HepG2 (cell line): ENCODE measurements at regions not wholly inside any gene's neighbourhood (a gene's known extent, or its start where the extent isn't known, plus 50 kb on each side); places are given as distances from the start of the nearest gene placed in this dataset.
"Not testable (repeated sequence)": the region's sequence is repeated elsewhere in the genome, so short reads cannot be mapped to it uniquely, and the experiment has no call there.

Source experiments
- ATF2 ChIP-seq: sonication (generic); formaldehyde crosslinking; IDR thresholded peaks from 2 replicates; pipeline ENCODE4 v1.4.0; 2020; ENCODE audit warnings: missing genetic modification reagents
- CTCF ChIP-seq: sonication (generic); formaldehyde crosslinking; IDR thresholded peaks from 2 replicates; pipeline ENCODE4 v1.5.0; 2020; ENCODE audit warnings: mild to moderate bottlenecking, missing genetic modification reagents, moderate library complexity
- KAT2B ChIP-seq: fragments of 150-350 bp; IDR thresholded peaks from 2 replicates; pipeline ENCODE4 v1.6.1; 2014; ENCODE audit warnings: low read depth, low read length, borderline replicate concordance
- KDM5A ChIP-seq: fragments of 200-600 bp; sonication (generic); IDR thresholded peaks from 2 replicates; pipeline ENCODE4 v1.7.0; 2018; ENCODE audit warnings: antibody characterized with exemption, mild to moderate bottlenecking, low read length, borderline replicate concordance
- POLR2AphosphoS5 ChIP-seq: IDR thresholded peaks from 2 replicates; pipeline ENCODE4 v1.6.1; 2012; ENCODE audit warnings: low read depth, low read length
- TAF1 ChIP-seq: sonication (generic); formaldehyde crosslinking; IDR thresholded peaks from 2 replicates; pipeline ENCODE4 v1.4.0; 2020; ENCODE audit warnings: missing genetic modification reagents
- TCF12 ChIP-seq, 2 experiments: fragments of 450-650 bp in 1 of 2; sonication (generic) in 1 of 2; formaldehyde crosslinking in 1 of 2; IDR thresholded peaks; 2 replicates each; pipeline versions ENCODE4 v1.6.1 to v1.8.0; 2017 to 2022; ENCODE audit warnings: antibody characterized with exemption in 1 of 2, mild to moderate bottlenecking in 1 of 2, missing genetic modification reagents in 1 of 2, moderate library complexity in 1 of 2
- ZFP36 ChIP-seq: fragments of 150-350 bp; IDR thresholded peaks from 2 replicates; pipeline ENCODE4 v1.6.1; 2018; ENCODE audit warnings: borderline replicate concordance, low read length, low read depth; ENCODE audit not compliant: partially characterized antibody
- ZNF235 ChIP-seq: sonication (generic); formaldehyde crosslinking; IDR thresholded peaks from 2 replicates; pipeline ENCODE4 v1.8.1; 2023; ENCODE audit warnings: mild to moderate bottlenecking, missing genetic modification reagents, borderline replicate concordance
- ZNF780A ChIP-seq: sonication (generic); formaldehyde crosslinking; IDR thresholded peaks from 2 replicates; pipeline ENCODE4 v1.8.0; 2022; ENCODE audit warnings: mild to moderate bottlenecking, missing genetic modification reagents, moderate library complexity

- TF ChIP-seq CTCF (CRISPR knock-in tag); ATF2 (CRISPR knock-in tag); KDM5A; ZNF235 (CRISPR knock-in tag); TCF12 (IDR thresholded peaks at IDR 0.05); TCF12 (CRISPR knock-in tag; IDR thresholded peaks at IDR 0.05); KAT2B; POLR2AphosphoS5; ZFP36; ZNF780A (CRISPR knock-in tag); TAF1 (CRISPR knock-in tag): not testable (repeated sequence)
Observed at GRCh38 chr2:110277054-110277453, 64.7 kb upstream of the MTLN start.
